Activated T-helper 1 cell treated with anti-CD3 and anti-CD28 coated beads, Interleukin-12 subunit alpha, Interleukin-12 subunit beta, Interleukin-2, Interleukin-4 antibody, amounts not matched to agents 30 ng/mL and 10 ng/mL and 1 ng/mL, durations not matched to agents 14 hours and 24 hours and 36 hours (primary cell): ENCODE measurements at regions not wholly inside any gene's neighbourhood (a gene's known extent, or its start where the extent isn't known, plus 50 kb on each side); places are given as distances from the start of the nearest gene placed in this dataset.

Source experiments
- DNase-seq: peaks from one replicate; pipeline ENCODE4 v3.0.0; 2021; ENCODE audit warnings: low spot score
- H3K27ac Mint-ChIP-seq: one replicate; pipeline ENCODE4 v1.8.0; 2021; ENCODE audit warnings: mild to moderate bottlenecking, mixed read lengths
- H3K27me3 Mint-ChIP-seq: one replicate; pipeline ENCODE4 v1.8.0; 2022; ENCODE audit warnings: mild to moderate bottlenecking, moderate library complexity, mixed read lengths; ENCODE audit not compliant: insufficient read depth
- H3K36me3 Mint-ChIP-seq: one replicate; pipeline ENCODE4 v1.8.0; 2021; ENCODE audit warnings: low read depth, mixed read lengths
- H3K4me1 Mint-ChIP-seq: one replicate; pipeline ENCODE4 v1.8.0; 2021; ENCODE audit warnings: low read depth, mixed read lengths
- H3K4me3 Mint-ChIP-seq: one replicate; pipeline ENCODE4 v1.8.0; 2021; ENCODE audit warnings: mild to moderate bottlenecking, moderate library complexity, mixed read lengths
- H3K9me3 Mint-ChIP-seq: one replicate; pipeline ENCODE4 v1.8.0; 2021; ENCODE audit warnings: mixed read lengths
- intact Hi-C: fragments of 100-400 bp; cut with micrococcal nuclease; formaldehyde crosslinking; loops from one replicate; pipeline ENCODE4 v1.15.1; 2024

DNA sequence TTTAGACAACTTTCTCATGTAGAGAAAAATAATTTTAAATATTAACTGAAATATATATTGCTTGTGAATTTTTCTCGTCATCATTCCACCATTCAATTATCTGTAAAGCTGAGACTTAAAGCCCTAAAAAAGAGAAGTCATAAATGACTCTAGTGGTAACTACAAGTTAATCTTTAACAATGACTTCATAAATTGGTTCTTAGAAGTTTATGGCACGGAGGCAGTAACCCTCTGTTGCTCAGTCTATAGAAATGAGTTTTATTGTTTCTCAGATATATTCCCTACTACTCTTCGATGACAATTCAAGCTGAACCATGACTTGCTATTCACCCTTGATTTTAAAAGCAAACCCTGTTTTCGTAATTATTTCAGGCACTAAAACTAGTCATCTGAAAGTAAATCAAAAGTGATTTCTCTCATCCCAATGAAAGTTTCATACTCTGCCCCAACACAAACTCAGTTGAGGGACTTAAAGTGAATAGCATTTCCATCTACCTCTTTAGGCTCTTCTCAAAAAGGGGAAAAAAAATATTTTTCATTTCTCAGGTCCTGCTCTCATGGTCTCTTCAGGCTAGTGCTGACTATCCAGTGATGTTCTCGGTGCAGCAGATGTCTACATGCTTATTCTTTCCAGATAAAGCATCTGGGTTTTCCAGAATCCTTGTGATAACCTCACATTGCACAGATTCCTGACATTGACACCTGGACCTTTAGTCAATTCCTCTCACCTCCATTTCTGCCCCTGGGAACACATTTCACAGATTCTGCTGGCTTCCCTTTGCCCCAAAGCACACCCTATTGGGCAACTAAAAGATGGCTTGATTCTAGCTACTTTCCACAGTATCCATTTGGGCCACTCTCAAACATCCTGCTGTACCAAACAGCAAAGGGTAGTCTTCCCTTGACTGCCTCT, 207.8 kb upstream of the LRATD1 start:
- H3K4me1 Mint-ChIP-seq, result no peaks in the 10 kb centered on the region
- intact Hi-C loops, result no loop called here
- no peak overlapping the region for H3K4me3 Mint-ChIP-seq
- H3K27me3 Mint-ChIP-seq, result no peaks in the 10 kb centered on the region
- H3K36me3 Mint-ChIP-seq, result no peaks in the 10 kb centered on the region
- H3K9me3 Mint-ChIP-seq, result peaks cover 8% of the 10 kb centered on the region
- no peak for DNase-seq
- no peak overlapping the region for H3K27ac Mint-ChIP-seq

DNA sequence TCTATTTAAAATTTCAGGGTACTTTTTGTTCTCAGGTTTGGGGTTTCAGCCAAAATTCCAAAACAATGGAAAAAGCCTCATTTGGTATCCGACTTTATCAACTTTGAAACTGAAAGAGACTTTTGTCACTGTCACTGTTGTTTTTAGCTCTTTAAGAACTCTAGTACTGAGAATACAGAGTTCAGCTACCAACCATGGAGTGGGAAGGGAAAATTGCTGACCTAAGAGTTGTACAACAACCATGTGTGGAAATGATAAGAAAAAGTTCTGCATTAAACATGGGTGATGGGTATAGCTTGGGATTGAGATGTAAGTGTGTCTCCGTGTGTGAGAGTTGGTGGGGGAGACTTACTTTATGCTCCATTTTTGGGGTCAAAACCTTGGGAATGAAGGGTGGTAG, 206.6 kb upstream of the LRATD1 start:
- intact Hi-C loops, result no loop called here
- H3K27me3 Mint-ChIP-seq, result no peaks in the 10 kb centered on the region
- DNase-seq, result no peak
- H3K36me3 Mint-ChIP-seq, result no peaks in the 10 kb centered on the region
- no peak overlapping the region for H3K27ac Mint-ChIP-seq
- no peaks in the 10 kb centered on the region for H3K4me1 Mint-ChIP-seq
- peaks cover 5% of the 10 kb centered on the region for H3K9me3 Mint-ChIP-seq
- no peak overlapping the region for H3K4me3 Mint-ChIP-seq

DNA sequence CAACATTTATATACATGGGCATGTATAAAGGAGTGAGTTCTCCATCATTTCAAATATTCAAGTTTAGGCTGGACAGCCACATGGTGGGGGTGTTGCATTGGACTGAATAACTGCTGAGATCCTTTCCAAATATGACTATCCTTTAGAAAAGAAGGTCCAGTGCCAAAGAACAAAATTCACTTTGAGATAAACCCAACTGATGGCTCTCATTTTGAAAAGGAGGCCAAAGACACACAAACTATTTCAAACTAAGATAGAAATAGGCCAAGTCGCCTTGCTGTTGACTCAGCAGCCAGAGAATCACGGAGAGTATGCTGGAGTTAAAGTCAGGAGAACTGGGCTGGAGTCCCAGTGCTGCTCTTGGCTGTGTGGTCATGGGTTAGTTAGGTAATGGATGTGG, 204.5 kb upstream of the LRATD1 start:
- no peak for DNase-seq
- H3K4me1 Mint-ChIP-seq, result no peaks in the 10 kb centered on the region
- no peak overlapping the region for H3K4me3 Mint-ChIP-seq
- no peaks in the 10 kb centered on the region for H3K36me3 Mint-ChIP-seq
- intact Hi-C loops, result no loop called here
- H3K27ac Mint-ChIP-seq, result no peak overlapping the region
- peaks cover 5% of the 10 kb centered on the region for H3K9me3 Mint-ChIP-seq
- no peaks in the 10 kb centered on the region for H3K27me3 Mint-ChIP-seq

DNA sequence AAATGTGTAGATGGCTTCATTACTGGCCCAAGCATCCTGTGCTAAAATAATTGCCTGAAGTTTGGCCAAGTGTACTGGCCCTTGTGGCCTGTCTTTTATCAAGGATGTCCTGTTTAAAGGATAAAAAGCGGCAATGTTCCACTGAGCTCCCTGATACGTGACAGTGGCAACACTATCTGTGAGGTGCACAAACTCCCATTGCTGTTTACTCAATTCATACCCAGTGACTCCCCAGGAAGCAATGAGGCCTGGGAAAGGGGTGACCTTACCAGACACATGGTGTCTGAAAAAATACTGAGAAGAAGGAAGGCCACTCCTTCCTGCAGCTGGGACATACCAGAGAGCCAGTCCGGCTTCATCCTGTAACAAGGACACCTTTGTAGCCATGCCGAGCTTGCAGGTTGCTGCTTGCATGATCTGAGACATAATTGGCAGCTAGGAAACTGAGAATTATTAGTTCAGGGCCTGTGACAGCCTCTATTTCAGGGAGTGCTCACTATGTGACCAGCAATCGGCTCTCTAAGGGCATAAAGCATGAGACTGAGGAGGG, 198.5 kb upstream of the LRATD1 start:
- no peaks in the 10 kb centered on the region for H3K4me1 Mint-ChIP-seq
- H3K27me3 Mint-ChIP-seq, result no peaks in the 10 kb centered on the region
- H3K4me3 Mint-ChIP-seq, result no peak overlapping the region
- intact Hi-C loops, result no loop called here
- no peak overlapping the region for H3K27ac Mint-ChIP-seq
- no peak for DNase-seq
- H3K36me3 Mint-ChIP-seq, result no peaks in the 10 kb centered on the region
- peaks cover 8% of the 10 kb centered on the region for H3K9me3 Mint-ChIP-seq

DNA sequence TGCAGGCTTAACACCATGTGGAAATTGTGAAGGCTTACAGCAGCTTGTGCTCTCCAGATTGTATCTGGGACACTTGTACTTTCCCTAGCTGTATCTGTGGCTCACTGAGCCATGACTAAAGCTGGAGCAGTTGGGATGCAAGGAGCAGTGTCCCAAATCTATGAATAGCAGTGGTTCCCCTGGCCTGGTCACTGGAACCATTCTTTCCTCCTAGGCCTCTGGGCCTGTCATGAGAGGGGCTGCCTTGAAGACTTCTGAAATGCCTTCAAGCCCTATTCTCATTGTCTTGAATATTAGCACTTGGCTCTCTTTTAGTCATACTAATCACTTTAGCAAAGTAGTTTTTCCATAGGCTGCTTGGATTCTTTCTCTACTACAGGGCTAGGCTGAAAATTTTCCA, 186.8 kb upstream of the LRATD1 start:
- Mint-ChIP-seq H3K27me3 (no peaks in the 10 kb centered on the region), H3K9me3 (peaks cover 14% of the 10 kb centered on the region), H3K4me1 (no peaks in the 10 kb centered on the region), H3K36me3 (no peaks in the 10 kb centered on the region), H3K4me3 (no peak overlapping the region), H3K27ac (no peak overlapping the region)
- no peak for DNase-seq
- intact Hi-C loops, result no loop called here

DNA sequence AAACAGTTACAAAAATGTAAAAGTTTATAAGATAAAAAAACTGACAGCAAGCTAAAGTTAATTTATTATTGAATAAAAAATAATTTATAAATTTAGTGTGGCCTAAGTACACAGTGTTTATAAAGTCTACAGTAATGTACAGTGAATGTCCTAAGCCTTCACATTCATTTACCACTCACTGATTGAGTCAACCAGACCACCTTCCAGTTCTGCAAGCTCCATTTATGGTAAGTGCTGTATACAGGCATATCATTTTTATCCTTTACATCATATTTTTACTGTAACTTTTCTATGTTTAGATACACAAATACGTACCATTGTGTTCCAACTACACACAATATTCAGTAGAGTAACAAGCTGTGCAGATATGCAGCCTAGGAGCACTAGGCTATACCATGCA, 184.2 kb upstream of the LRATD1 start:
- Mint-ChIP-seq H3K4me1 (no peaks in the 10 kb centered on the region), H3K4me3 (no peak overlapping the region), H3K27me3 (no peaks in the 10 kb centered on the region), H3K27ac (no peak overlapping the region), H3K9me3 (peaks cover 14% of the 10 kb centered on the region), H3K36me3 (no peaks in the 10 kb centered on the region)
- DNase-seq, result no peak
- intact Hi-C loops, result no loop called here

DNA sequence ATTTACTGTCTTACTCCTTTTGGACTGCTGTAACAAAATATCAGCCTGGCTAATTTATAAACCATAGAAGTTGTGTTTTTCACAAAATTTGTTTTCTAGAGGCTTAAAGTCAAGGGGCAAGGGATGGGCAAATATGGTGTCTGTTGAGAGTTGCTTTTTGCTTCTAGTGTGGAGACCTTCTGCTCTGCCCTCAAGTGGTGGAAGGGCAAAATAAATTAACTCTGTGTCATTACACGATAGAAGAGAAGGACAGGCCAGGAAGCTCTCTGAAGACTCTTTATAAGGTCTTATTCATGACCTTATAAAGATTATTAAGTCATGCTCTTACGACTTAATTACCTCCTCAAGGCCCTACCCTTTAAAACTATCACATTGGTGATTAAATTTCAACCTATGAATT, 181.2 kb upstream of the LRATD1 start:
- Mint-ChIP-seq H3K27me3 (no peaks in the 10 kb centered on the region), H3K36me3 (no peaks in the 10 kb centered on the region), H3K4me1 (no peaks in the 10 kb centered on the region), H3K4me3 (no peak overlapping the region), H3K27ac (no peak overlapping the region), H3K9me3 (peaks cover 14% of the 10 kb centered on the region)
- no peak for DNase-seq
- intact Hi-C loops, result no loop called here

DNA sequence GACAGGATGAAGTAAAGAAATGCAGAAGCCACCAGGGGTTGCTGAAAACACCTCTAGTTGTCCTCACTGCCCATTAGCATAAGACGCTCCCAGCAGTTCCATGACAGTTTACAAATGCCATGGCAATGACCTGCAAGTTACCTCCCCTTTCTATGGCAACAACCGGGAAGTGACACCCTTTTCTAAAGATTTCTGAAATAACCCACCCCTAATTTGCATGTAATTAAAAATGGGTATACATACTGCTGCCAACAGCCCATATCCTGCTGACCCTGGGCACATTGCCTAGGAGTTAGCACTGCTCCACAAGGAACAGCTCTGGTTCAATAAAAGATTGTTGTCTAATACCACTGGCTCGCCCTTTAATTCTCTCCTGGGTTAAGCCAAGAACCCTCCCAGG, 178.3 kb upstream of the LRATD1 start:
- Mint-ChIP-seq H3K27me3 (no peaks in the 10 kb centered on the region), H3K27ac (no peak overlapping the region), H3K9me3 (peaks cover 25% of the 10 kb centered on the region), H3K4me3 (no peak overlapping the region), H3K4me1 (no peaks in the 10 kb centered on the region), H3K36me3 (no peaks in the 10 kb centered on the region)
- DNase-seq, result no peak
- intact Hi-C loops, result no loop called here

DNA sequence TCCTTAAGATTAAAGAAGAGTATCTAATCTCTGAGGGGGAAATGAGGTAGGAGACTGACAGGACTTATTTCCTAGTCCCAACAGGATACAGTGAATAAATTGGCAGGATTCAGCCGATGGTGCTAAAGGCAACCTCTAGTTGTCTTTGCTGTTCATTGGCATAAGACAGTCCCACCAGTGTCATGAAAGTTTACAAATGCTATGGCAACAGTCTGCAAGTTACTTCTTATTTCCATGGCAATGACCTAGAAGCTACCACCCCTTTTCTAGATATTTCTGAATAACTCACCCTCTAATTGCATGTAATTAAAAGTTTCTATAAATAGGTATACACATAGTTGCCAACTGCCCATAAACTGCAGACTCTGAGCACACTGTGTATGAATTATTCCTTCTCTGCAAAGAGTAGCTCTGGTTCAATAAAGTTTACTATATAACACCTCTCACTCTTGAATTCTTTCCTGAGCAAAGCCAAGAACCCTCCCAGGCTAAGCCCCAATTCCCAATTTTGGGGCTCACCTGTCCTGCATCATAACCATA, 172.7 kb upstream of the LRATD1 start:
- H3K27ac Mint-ChIP-seq, result no peak overlapping the region
- H3K27me3 Mint-ChIP-seq, result no peaks in the 10 kb centered on the region
- H3K4me3 Mint-ChIP-seq, result no peak overlapping the region

DNA sequence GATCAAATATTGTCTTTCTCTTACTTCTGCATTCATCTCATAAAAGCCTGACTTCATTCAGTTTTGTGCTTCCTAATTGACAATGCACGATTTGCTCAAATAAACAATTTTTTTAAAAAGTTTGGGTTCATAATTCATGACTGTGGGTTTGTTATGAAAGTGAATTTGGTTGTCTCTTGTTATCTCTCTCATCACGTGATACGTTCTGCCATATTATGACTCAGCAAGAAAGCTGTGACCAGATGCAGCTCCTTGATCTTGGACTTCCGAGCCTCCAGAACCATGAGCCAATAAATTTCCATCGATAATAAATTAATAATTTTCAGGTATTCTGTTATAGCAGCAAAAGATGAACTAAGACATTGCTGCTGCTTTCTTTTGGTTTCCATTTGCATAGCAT, 156.5 kb upstream of the LRATD1 start:
- Mint-ChIP-seq H3K27me3 (no peaks in the 10 kb centered on the region), H3K36me3 (no peaks in the 10 kb centered on the region), H3K27ac (no peak overlapping the region), H3K9me3 (no peaks in the 10 kb centered on the region), H3K4me1 (no peaks in the 10 kb centered on the region), H3K4me3 (no peak overlapping the region)
- intact Hi-C loops, result no loop called here
- no peak for DNase-seq

More for the DNA sequence above, 172.7 kb upstream of the LRATD1 start:
- intact Hi-C loops, result no loop called here
- no peak for DNase-seq
- Mint-ChIP-seq H3K36me3 (no peaks in the 10 kb centered on the region), H3K4me1 (no peaks in the 10 kb centered on the region), H3K9me3 (peaks cover 12% of the 10 kb centered on the region)

DNA sequence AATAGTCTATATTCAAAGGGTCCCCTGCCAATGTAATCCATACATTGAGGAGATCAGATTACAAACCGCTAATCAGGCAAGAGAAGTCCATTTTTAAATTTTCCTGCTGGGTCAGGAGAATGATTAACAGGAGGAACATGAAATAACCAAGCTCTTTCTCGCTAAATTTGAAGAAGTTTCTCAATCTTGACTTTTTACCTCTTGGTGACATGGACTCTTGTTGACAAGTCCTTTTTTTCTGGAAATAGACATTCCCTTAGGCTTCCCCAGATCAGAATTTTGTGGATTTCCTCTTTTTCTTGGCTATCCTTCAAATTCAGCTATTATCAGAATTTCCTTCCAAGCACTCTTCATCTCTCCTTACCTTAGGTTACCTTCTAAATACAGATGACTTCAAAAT, 153.0 kb upstream of the LRATD1 start:
- Mint-ChIP-seq H3K27ac (no peak overlapping the region), H3K27me3 (no peaks in the 10 kb centered on the region), H3K4me1 (no peaks in the 10 kb centered on the region), H3K9me3 (no peaks in the 10 kb centered on the region), H3K4me3 (no peak overlapping the region), H3K36me3 (no peaks in the 10 kb centered on the region)
- no peak for DNase-seq
- intact Hi-C loops, result no loop called here

DNA sequence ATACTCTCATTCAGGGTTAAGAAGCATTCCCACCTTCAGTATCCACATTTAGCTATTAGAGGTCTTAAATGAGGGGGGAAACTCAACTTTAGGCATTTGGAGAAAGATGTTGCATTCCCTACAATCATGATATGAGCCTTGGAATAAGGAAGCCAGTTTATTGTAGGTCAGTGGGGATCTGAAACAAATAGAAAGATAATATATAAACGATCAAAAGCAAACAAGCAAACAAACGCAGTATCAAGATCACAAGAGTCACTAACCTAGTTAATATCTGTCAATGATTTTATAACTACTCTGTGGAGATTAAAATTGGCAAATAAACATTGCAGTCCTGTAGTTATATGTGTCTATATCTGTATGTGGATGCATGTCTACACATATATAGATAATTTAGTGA, 152.4 kb upstream of the LRATD1 start:
- Mint-ChIP-seq H3K9me3 (no peaks in the 10 kb centered on the region), H3K27ac (no peak overlapping the region), H3K27me3 (no peaks in the 10 kb centered on the region), H3K4me1 (no peaks in the 10 kb centered on the region), H3K4me3 (no peak overlapping the region), H3K36me3 (no peaks in the 10 kb centered on the region)
- DNase-seq, result no peak
- intact Hi-C loops, result no loop called here

DNA sequence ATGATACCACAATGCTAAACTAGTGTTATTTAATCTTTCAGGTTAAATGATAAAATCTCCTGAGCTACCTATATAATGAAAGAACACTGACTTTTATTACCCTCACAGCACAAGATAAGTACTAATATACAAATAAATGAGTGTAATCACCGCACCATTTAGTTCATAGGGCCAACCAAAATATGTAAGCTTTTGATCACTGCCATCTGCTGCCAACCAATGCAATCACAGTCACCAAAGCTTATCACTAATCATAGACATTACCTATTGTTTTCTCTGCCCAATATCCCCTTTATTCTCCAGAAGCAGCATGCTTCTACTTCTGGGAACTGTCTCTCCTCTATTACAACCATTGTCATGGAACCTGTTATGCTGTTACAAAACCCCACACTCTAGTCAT, 151.6 kb upstream of the LRATD1 start:
- no peaks in the 10 kb centered on the region for H3K9me3 Mint-ChIP-seq
- no peaks in the 10 kb centered on the region for H3K27me3 Mint-ChIP-seq
- H3K4me1 Mint-ChIP-seq, result no peaks in the 10 kb centered on the region
- H3K36me3 Mint-ChIP-seq, result no peaks in the 10 kb centered on the region
- no peak for DNase-seq
- intact Hi-C loops, result no loop called here
- no peak overlapping the region for H3K4me3 Mint-ChIP-seq
- no peak overlapping the region for H3K27ac Mint-ChIP-seq
